Activated CD4-positive, alpha-beta memory T cell treated with anti-CD3 and anti-CD28 coated beads for 36 hours (primary cell): ENCODE measurements at regions not wholly inside any gene's neighbourhood (a gene's known extent, or its start where the extent isn't known, plus 50 kb on each side); places are given as distances from the start of the nearest gene placed in this dataset.

Experiments
- CTCF ChIA-PET: fragments of 350-600 bp; sonication (Branson Sonifier 250); formaldehyde crosslinking; loops from one replicate; lab custom pipeline; 2021; ENCODE audit warnings: antibody characterized with exemption, inconsistent platforms; lab: Charles Lee
- POLR2A ChIA-PET: fragments of 350-600 bp; sonication (Branson Sonifier 250); formaldehyde crosslinking; loops from one replicate; lab custom pipeline; 2021; ENCODE audit warnings: antibody characterized with exemption; lab: Charles Lee
- DNase-seq: peaks from one replicate; pipeline ENCODE4 v3.0.0-alpha.2; 2020
- H3K27ac Mint-ChIP-seq: one replicate; pipeline ENCODE4 v1.8.0; 2021; ENCODE audit warnings: mixed read lengths
- H3K27me3 Mint-ChIP-seq: one replicate; pipeline ENCODE4 v1.8.0; 2021; ENCODE audit warnings: mixed read lengths
- H3K36me3 Mint-ChIP-seq: one replicate; pipeline ENCODE4 v1.8.0; 2021; ENCODE audit warnings: mixed read lengths
- H3K4me1 Mint-ChIP-seq: one replicate; pipeline ENCODE4 v1.8.0; 2021; ENCODE audit warnings: low read depth, mixed read lengths
- H3K4me3 Mint-ChIP-seq: one replicate; pipeline ENCODE4 v1.8.0; 2021; ENCODE audit warnings: mild to moderate bottlenecking, mixed read lengths
- H3K9me3 Mint-ChIP-seq: one replicate; pipeline ENCODE4 v1.8.0; 2021; ENCODE audit warnings: mixed read lengths
- intact Hi-C: fragments of 100-400 bp; cut with micrococcal nuclease; formaldehyde crosslinking; loops from one replicate; pipeline ENCODE4 v1.15.1; 2023

DNA sequence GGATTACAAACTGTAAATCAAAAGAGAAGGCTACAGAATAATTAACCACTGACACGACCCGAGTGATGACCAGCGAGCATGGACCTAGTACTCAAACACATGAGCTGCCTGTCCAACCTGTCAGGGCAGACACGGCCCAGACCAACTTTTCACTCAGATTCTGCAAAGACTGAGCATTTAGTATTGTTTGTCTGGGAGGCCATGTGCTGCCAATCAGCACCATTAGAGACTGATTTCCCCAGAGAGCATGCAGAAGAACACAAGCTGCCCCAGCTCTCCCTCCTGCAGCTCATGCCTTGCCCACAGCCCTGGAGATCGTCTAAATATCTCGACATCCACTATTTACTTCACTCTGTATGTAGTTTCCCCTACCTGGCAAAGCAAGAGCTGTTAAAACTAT lies 172.6 kb upstream of the INHBA start:
- CTCF ChIA-PET: interaction anchor here (0.9 kb wide), 1 partner anchor 65 kb away, joined by 3 read pairs; no protein-coding TSS in a partner anchor
- no peak overlapping the region for H3K4me3 Mint-ChIP-seq
- no peak overlapping the region for H3K27ac Mint-ChIP-seq
- intact Hi-C loops: no loop called here
- H3K4me1 Mint-ChIP-seq: peaks cover 9% of the 10 kb centered on the region
- H3K27me3 Mint-ChIP-seq: peaks cover 12% of the 10 kb centered on the region
- no peak for DNase-seq
- peaks cover 6% of the 10 kb centered on the region for H3K9me3 Mint-ChIP-seq
- peaks cover 4% of the 10 kb centered on the region for H3K36me3 Mint-ChIP-seq
- POLR2A ChIA-PET: interaction anchor here (0.6 kb wide), 1 partner anchor 19 kb away, joined by 3 read pairs; no protein-coding TSS in a partner anchor

DNA sequence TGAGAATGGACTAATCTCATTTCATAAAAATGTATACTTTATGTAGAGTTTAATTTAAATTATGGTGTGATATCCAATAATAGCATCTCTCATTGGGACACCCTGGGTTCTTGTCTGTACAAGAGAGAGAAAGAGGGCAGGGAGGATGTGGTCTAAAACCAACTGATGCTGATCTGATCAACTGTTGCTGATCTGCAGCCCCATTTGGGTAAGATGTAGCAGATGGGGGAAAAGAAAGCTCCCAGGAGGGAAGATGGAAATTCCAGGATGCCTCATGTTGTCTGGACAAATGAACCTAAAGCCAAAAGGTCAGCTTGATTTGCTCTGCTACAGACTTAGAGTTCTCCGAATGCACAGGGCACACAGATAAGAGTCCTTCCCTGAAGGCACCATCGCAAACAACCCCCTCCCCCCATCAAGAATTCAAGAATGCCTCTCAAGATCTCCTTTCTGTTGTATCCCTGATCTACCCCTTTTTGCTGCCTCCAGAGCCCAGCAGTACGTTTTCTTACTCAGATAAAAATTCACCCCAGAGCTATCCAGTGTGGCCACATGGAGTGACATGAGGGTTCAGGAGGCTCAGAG lies 171.4 kb upstream of the INHBA start:
- Mint-ChIP-seq H3K4me3 (no peak overlapping the region), H3K27ac (no peak overlapping the region), H3K36me3 (no peaks in the 10 kb centered on the region), H3K9me3 (no peaks in the 10 kb centered on the region), H3K4me1 (peaks cover 11% of the 10 kb centered on the region), H3K27me3 (peaks cover 15% of the 10 kb centered on the region)
- CTCF ChIA-PET: interaction anchor here (2.0 kb wide), 1 partner anchor 69 kb away, joined by 4 read pairs; no protein-coding TSS in a partner anchor
- intact Hi-C loops: no loop called here
- no peak for DNase-seq
- POLR2A ChIA-PET: interaction anchor here (0.8 kb wide), 1 partner anchor 14 kb away, joined by 3 read pairs; no protein-coding TSS in a partner anchor

DNA sequence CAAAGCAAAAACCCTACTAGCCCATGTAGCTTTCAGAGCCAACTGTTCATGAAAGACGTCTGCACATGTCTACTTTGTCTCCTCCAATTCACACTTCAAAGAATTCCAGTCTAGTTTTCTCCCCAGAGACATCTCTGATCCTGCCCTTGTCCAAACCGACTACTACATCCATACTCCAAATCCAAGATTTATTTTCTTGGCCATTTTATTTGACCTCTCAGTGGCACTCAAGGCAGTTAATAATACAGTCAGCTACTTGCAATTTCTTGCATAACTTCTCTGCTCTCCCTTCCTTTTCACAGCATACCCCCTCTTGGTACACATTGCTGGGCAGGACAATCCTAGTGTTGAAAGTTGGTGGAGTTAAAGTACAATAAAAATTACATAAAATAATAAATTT lies 170.9 kb upstream of the INHBA start:
- Mint-ChIP-seq H3K4me3 (no peak overlapping the region), H3K36me3 (no peaks in the 10 kb centered on the region), H3K27ac (no peak overlapping the region), H3K4me1 (peaks cover 12% of the 10 kb centered on the region), H3K27me3 (peaks cover 15% of the 10 kb centered on the region), H3K9me3 (no peaks in the 10 kb centered on the region)
- intact Hi-C loops: no loop called here
- ChIA-PET CTCF (interaction anchor here (2.0 kb wide), 1 partner anchor 69 kb away, joined by 4 read pairs; no protein-coding TSS in a partner anchor), POLR2A (no interaction called here)
- no peak for DNase-seq

DNA sequence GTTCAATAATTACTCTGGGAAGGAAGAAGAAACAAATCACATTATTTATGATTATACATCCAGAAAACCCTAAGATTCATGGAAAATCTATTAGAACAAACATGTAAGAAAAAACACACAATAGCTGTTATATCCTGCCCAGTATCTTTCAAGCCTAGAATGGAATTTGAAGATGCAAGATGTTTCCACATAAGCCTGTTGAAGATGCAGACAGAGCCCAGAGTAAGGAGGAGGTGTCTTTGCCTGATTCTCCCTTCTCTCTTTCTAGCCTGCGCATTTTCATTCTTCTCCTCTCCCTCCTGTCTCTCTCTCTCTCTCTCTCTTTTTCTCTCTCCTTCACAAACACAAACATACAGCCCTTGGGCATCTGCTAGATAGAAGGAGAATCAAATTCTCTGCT lies 170.1 kb upstream of the INHBA start:
- DNase-seq: no peak
- CTCF ChIA-PET: interaction anchor here (1.6 to 2.0 kb wide), 2 partner anchors 12 to 70 kb away, joined by 3 to 4 read pairs; no protein-coding TSS in a partner anchor
- POLR2A ChIA-PET: no interaction called here
- H3K9me3 Mint-ChIP-seq: no peaks in the 10 kb centered on the region
- peaks cover 17% of the 10 kb centered on the region for H3K27me3 Mint-ChIP-seq
- no peak overlapping the region for H3K4me3 Mint-ChIP-seq
- H3K36me3 Mint-ChIP-seq: no peaks in the 10 kb centered on the region
- no peak overlapping the region for H3K27ac Mint-ChIP-seq
- peaks cover 12% of the 10 kb centered on the region for H3K4me1 Mint-ChIP-seq
- intact Hi-C loops: no loop called here

DNA sequence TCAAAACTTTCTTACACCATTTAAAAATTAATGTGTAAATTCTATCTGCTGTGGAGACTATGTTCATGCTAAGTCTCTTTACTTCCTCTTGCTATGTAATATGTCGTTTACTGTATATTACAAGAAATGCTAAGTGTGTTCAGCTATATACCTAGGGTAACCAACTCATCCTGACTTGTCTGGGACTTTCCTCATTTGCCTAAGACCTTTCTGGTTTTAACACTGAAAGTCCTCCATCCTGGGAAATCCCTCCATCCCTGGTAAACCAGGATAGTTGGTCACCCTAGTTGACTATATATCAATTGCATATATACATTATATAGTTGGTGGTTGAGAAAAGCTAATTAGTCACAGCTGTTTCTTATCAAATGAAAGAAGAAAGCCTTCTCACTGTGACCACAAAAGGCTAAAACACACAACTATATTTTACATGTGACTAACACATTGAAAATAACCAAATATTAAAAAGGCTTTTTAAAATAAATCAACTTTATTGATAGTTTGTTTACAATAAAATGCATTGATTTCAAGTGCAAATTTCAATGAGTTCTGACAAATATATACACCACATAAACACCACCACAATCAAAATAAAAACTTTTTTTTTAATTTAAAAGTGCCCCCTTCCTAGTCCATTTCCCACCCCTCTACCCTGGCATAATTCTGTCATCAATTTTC lies 167.7 kb upstream of the INHBA start:
- Mint-ChIP-seq H3K27me3 (peaks cover 23% of the 10 kb centered on the region), H3K4me1 (peaks cover 12% of the 10 kb centered on the region), H3K4me3 (no peak overlapping the region), H3K27ac (no peak overlapping the region), H3K9me3 (no peaks in the 10 kb centered on the region), H3K36me3 (no peaks in the 10 kb centered on the region)
- DNase-seq: no peak
- ChIA-PET POLR2A (no interaction called here), CTCF (interaction anchor here (1.1 to 1.5 kb wide), 2 partner anchors 11 to 70 kb away, joined by 3 to 6 read pairs; no protein-coding TSS in a partner anchor)
- intact Hi-C loops: loop anchor here (1.0 kb wide), 1 partner anchor 11 kb away; no protein-coding TSS in a partner anchor

DNA sequence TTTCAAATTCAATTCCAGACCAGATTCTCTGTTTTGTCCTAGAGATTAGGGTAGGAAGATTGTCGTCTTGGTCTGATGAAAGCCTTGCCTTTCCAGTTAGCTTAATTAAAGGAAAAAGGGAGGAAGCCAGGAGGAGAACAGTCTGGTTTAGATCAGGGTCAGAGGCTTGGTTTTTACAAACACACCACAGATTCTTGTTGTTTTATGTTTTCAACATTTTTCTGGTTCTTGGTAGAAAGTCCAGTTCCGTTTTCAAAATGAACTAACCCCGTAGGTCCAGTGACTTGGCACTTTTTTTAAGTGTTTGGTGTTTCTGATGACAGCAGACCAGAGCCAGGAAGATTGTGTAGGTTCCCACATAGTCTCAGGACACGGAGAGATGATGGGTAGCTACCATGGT lies 167.1 kb upstream of the INHBA start:
- POLR2A ChIA-PET: no interaction called here
- Mint-ChIP-seq H3K36me3 (no peaks in the 10 kb centered on the region), H3K9me3 (peaks cover 3% of the 10 kb centered on the region), H3K4me3 (no peak overlapping the region), H3K27ac (no peak overlapping the region), H3K27me3 (peaks cover 21% of the 10 kb centered on the region), H3K4me1 (peaks cover 12% of the 10 kb centered on the region)
- intact Hi-C loops: loop anchor here (1.0 kb wide), 1 partner anchor 11 kb away; no protein-coding TSS in a partner anchor
- no peak for DNase-seq
- CTCF ChIA-PET: interaction anchor here (0.6 to 1.5 kb wide), 3 partner anchors 12 to 443 kb away, joined by 3 to 6 read pairs (median 3); no protein-coding TSS in a partner anchor

DNA sequence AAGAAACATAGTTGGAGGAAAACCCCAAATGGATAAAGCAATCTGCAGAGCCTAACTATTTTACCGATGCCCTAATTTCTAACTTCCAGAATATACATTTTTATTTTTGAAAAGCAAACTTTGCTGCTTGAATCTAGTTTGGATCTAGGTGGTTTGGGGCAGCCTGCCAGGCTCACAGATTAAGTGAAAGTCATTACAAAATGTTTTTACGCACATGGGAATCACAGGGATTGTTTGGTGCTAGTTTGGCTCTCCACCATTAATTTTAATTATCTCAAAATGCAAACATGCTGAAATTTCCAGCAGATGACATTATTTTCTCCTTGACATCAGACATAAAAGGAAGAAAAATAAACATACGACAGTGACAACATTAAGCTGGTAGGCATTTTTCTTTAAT lies 166.7 kb upstream of the INHBA start:
- intact Hi-C loops: no loop called here
- Mint-ChIP-seq H3K4me3 (no peak overlapping the region), H3K27ac (no peak overlapping the region), H3K36me3 (no peaks in the 10 kb centered on the region), H3K9me3 (peaks cover 3% of the 10 kb centered on the region), H3K4me1 (peaks cover 11% of the 10 kb centered on the region), H3K27me3 (peaks cover 21% of the 10 kb centered on the region)
- ChIA-PET POLR2A (no interaction called here), CTCF (interaction anchor here (0.6 to 1.5 kb wide), 3 partner anchors 12 to 443 kb away, joined by 3 to 6 read pairs (median 3); no protein-coding TSS in a partner anchor)
- no peak for DNase-seq

DNA sequence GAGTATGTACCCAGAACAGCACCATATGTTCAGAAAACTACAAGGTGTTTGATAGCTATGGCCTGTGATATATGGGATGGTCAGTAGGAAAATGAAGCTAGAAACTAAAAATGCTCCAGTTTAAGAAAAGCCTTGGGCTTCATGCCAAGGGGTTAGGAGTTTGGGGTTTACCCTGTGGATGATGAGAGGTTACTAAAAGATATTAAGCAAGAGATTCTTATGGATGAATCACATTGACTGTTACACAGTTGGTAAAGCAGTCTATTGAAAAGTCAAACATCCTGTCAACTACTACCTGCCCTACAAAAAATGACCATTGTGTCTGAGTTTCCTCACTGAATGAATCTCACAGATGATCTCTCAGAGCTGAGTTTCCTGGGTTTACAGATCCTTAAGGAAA lies 166.2 kb upstream of the INHBA start:
- Mint-ChIP-seq H3K4me1 (peaks cover 9% of the 10 kb centered on the region), H3K4me3 (no peak overlapping the region), H3K36me3 (no peaks in the 10 kb centered on the region), H3K9me3 (peaks cover 3% of the 10 kb centered on the region), H3K27me3 (peaks cover 21% of the 10 kb centered on the region), H3K27ac (no peak overlapping the region)
- intact Hi-C loops: no loop called here
- POLR2A ChIA-PET: interaction anchor here (0.9 kb wide), 1 partner anchor 12 kb away, joined by 3 read pairs; no protein-coding TSS in a partner anchor
- CTCF ChIA-PET: interaction anchor here (0.6 kb wide), 2 partner anchors 421 to 444 kb away, joined by 3 read pairs; no protein-coding TSS in a partner anchor
- DNase-seq: no peak

DNA sequence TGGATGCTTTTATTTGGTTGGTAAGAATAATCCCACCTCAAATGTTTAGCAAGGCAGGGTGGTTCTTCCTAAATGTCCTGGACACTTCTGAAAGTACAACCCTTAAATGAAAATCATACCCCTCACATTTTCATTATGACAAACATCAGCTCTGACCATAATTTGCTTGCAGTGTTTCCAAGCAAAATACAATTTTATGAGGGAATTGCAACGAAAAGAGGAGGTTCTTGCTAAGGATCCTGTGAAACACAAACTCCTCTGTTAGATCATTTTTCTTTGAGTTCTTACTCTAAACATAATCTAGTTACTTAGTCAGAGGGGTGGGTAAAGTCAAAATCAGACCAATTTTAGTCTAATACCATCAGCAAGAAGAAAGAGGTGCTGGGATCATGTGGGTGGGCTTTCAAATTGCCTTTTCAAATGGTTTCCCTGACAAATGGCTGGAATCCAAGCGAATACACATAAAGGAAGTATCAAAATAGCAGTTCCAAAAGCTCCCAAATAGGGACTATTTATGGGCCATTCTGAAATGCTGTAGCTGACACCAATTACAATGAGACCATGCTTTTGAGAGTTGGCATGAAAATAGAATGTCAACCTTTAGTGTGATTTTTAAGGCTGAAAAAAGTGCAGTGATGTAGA lies 164.9 kb upstream of the INHBA start:
- no peak for DNase-seq
- ChIA-PET POLR2A (no interaction called here), CTCF (no interaction called here)
- Mint-ChIP-seq H3K27ac (no peak overlapping the region), H3K27me3 (peaks cover 19% of the 10 kb centered on the region), H3K4me3 (no peak overlapping the region), H3K4me1 (peaks cover 9% of the 10 kb centered on the region), H3K36me3 (peaks cover 2% of the 10 kb centered on the region), H3K9me3 (peaks cover 3% of the 10 kb centered on the region)
- intact Hi-C loops: no loop called here

DNA sequence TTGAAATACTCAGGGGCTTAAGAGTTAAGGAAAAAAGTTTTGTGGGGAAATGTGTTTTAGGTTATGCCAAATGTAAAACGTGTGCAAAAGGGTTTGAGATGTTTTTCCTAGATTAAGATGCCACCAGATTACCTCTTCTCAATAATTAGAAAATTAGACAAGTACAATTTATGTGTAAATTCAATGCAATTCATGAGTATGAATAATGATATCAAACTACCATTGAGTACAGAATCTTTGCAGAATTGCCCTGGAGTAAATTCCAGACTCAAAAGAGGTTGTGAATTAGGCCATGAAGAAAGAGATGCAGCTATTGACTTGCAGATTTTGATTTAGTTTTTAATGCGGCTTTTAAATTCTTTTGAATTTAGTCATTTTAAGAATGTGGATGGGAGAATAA lies 159.4 kb upstream of the INHBA start:
- ChIA-PET CTCF (no interaction called here), POLR2A (no interaction called here)
- DNase-seq: no peak
- intact Hi-C loops: no loop called here
- H3K36me3 Mint-ChIP-seq: peaks cover 2% of the 10 kb centered on the region
- no peaks in the 10 kb centered on the region for H3K4me1 Mint-ChIP-seq
- H3K9me3 Mint-ChIP-seq: peaks cover 3% of the 10 kb centered on the region
- H3K4me3 Mint-ChIP-seq: no peak overlapping the region
- no peak overlapping the region for H3K27ac Mint-ChIP-seq
- H3K27me3 Mint-ChIP-seq: peaks cover 8% of the 10 kb centered on the region

DNA sequence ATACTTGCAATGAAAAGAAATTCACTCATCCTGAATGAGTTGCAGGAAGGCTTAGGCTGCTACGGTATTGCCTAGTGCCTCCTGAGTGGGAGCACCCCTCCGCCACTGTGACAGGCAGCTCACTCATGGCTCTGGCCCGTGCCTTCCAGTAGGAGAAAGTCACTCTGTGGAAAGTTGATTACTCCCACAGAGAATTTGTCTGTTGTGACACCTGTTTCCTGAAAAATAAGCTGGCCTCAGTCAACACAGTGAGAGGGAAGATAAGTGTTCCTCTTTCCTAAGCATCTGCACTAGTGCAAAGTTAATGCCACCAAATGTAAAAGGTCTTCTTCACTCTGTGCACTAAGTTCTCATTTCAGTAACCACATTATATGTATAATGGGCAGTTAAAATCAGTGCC lies 158.8 kb upstream of the INHBA start:
- Mint-ChIP-seq H3K27me3 (peaks cover 8% of the 10 kb centered on the region), H3K4me3 (no peak overlapping the region), H3K36me3 (peaks cover 2% of the 10 kb centered on the region), H3K27ac (no peak overlapping the region), H3K9me3 (peaks cover 3% of the 10 kb centered on the region), H3K4me1 (no peaks in the 10 kb centered on the region)
- intact Hi-C loops: no loop called here
- CTCF ChIA-PET: interaction anchor here (1.1 to 1.2 kb wide), 2 partner anchors 11 to 79 kb away, joined by 3 read pairs; no protein-coding TSS in a partner anchor
- no peak for DNase-seq
- POLR2A ChIA-PET: no interaction called here

DNA sequence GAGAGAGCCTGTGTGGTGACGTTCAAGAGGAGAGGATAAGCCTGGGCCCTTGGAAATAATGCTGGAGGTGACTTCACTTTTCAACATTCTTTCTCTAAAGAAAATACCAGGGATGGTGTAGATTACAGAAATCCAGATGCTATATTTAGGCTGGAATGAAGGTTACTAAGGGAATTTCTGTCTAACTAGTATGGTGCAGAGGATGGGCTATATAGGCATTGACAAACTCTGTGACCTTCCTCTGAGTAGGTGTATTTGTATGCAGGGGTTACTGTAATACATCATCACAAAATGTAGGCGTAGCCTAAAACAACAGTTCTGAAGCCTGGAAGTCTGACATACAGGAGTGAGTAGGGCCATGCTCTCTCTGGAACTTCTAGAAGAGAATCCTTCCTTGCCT lies 155.3 kb upstream of the INHBA start:
- ChIA-PET POLR2A (no interaction called here), CTCF (no interaction called here)
- no peak overlapping the region for H3K4me3 Mint-ChIP-seq
- DNase-seq: no peak
- H3K9me3 Mint-ChIP-seq: no peaks in the 10 kb centered on the region
- H3K36me3 Mint-ChIP-seq: no peaks in the 10 kb centered on the region
- intact Hi-C loops: no loop called here
- H3K4me1 Mint-ChIP-seq: no peaks in the 10 kb centered on the region
- peaks cover 7% of the 10 kb centered on the region for H3K27me3 Mint-ChIP-seq
- no peak overlapping the region for H3K27ac Mint-ChIP-seq
